ENCODE measurements at regions not wholly inside any gene's neighbourhood (a gene's known extent, or its start where the extent isn't known, plus 50 kb on each side); places are given as distances from the start of the nearest gene placed in this dataset.

GRCh38 chr2:49832555-49832954 is 678.2 kb upstream of the FSHR start:
- BruUV-seq (replicated peaks) = no TSS peak
- CTCF ChIA-PET = no interaction called here
- POLR2A ChIA-PET = no interaction called here
- TF ChIP-seq FOS (IDR thresholded peaks at IDR 0.05; ENCODE audit: borderline replicate concordance, extremely low read depth, insufficient read length) (no peak), CREB1 (IDR thresholded peaks at IDR 0.05; ENCODE audit: low read depth) (no peak), MLLT1 (IDR thresholded peaks at IDR 0.05) (no peak), SRF (IDR thresholded peaks at IDR 0.05; ENCODE audit: low read depth in 2 of 2, low read length in 2 of 2) (no peak), RFX5 (IDR thresholded peaks at IDR 0.05; ENCODE audit: low read depth, low read length) (no peak), ZSCAN29 (IDR thresholded peaks at IDR 0.05) (no peak), FOXK2 (IDR thresholded peaks at IDR 0.05) (no peak), HCFC1 (IDR thresholded peaks at IDR 0.05; ENCODE audit: low read length) (no peak), MEF2A (IDR thresholded peaks at IDR 0.05; ENCODE audit: insufficient read depth, low read depth, low read length) (no peak), BCL3 (IDR thresholded peaks at IDR 0.05; ENCODE audit: borderline replicate concordance, insufficient read depth, low read depth, low read length, poor library complexity, severe bottlenecking) (no peak)
- SMC1A ChIA-PET (ENCODE audit: uncharacterized antibody, unreplicated experiment) = no interaction called here
- RAD21 ChIA-PET (ENCODE audit: unreplicated experiment) = no interaction called here
- Histone ChIP-seq H3K36me3 (ENCODE audit: control insufficient read depth in 2 of 2, insufficient read depth in 2 of 2, low read length in 1 of 2) (no peaks in the 10 kb centered on the region), H3K4me3 (no peak overlapping the region), H3K79me2 (ENCODE audit: control insufficient read depth, insufficient read depth, low read length) (no peaks in the 10 kb centered on the region), H3K27ac (ENCODE audit: control insufficient read depth, insufficient read depth) (no peak overlapping the region), H3K27me3 (replicated peaks in 1 of 2; ENCODE audit: control insufficient read depth in 2 of 2, insufficient read depth in 2 of 2, low read length in 1 of 2) (no peaks in the 10 kb centered on the region), H2AFZ (ENCODE audit: control insufficient read depth, low read depth, low read length) (no peak overlapping the region), H3K9ac (ENCODE audit: control insufficient read depth, insufficient read depth, low read length) (no peak overlapping the region), H3K9me3 (replicated peaks; ENCODE audit: control insufficient read depth, insufficient read depth, low read length) (no peaks in the 10 kb centered on the region), H3K4me1 (ENCODE audit: control insufficient read depth, insufficient read depth, low read length) (no peaks in the 10 kb centered on the region), H4K20me1 (ENCODE audit: control insufficient read depth, insufficient read depth) (no peaks in the 10 kb centered on the region), H3K4me2 (ENCODE audit: control insufficient read depth, insufficient read depth) (no peak overlapping the region)
- DNase-seq (ENCODE audit: low read depth, low spot score) (no peak), ATAC-seq (no peak), FAIRE-seq (no peak)
- intact Hi-C loops (cut with micrococcal nuclease; ENCODE audit: unreplicated experiment) (no loop called here), in situ Hi-C loops (cut with MboI) (no loop called here)
- 14% methylated on average over 3 of the region's 3 CpGs for WGBS (ENCODE audit: insufficient coverage, insufficient replicate concordance, low lambda C conversion rate, missing lambda C conversion rate)
